HG03469 (cell line): ENCODE measurements at regions not wholly inside any gene's neighbourhood (a gene's known extent, or its start where the extent isn't known, plus 50 kb on each side); places are given as distances from the start of the nearest gene placed in this dataset.

ENCODE experiments used
- ATAC-seq: cut with Tn5 transposase; IDR thresholded peaks from one replicate; pipeline ENCODE4 v1.9.1; 2021; ENCODE audit warnings: mild to moderate bottlenecking, moderate library complexity, moderate number of reproducible peaks; ENCODE audit not compliant: unreplicated experiment

DNA sequence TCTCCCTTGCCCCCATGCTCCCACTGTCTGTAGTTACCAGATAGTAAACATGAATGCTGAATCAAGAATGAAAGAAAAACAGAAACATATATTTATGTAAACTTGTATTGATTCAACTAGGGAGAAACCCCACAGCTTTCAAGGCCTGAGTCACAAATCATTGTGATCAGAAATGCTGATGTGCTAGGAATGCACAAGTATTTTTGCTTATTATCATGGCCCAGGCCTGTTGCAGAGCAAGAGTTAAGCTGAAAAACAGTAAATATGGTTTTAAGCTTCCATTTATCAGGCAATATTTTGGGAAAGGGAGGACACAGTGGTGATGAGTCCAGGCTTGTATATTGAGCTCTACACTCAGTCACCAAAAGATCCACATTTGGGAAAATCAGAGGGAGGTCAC lies 669.6 kb downstream of the DIAPH3 start:
- no peak for ATAC-seq

DNA sequence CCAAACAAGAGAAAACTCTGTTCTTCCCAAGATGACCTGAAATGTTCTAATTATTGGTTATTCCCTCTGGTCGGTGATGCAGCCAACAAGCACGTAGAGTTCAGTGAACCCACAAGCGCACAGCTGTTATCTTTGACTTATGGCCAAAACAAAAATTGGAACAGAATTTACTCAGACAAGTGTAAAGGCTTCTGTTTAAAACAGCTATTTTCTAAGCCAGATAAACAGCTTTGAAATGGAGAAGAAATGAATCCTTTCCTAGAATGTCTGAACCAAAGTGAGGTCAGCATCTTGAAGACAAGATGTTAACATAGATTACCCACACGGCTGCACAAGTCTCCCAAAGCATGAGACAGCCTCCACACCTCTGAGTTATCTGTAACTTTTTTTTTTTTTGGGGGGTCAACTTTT lies 669.2 kb downstream of the DIAPH3 start:
- no peak for ATAC-seq

DNA sequence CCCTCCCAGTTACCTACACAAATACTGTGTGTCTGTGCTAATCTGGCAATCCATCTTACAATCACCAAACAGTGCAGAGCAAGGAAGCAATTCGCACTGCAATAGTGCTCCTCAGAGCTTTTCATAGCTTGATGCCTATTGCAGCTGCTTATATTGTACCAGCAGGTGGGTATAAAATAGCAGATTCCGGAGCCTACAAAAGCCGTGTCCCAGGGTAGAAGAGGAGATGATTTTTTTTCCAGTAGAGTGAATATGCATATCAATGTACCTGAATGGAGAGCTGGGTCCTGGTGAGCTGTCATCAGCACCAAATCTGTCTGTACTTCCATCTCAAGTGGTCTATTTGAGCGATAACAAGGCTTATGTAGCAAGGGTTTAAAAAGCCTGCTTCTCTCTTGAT lies 668.4 kb downstream of the DIAPH3 start:
- ATAC-seq = no peak

DNA sequence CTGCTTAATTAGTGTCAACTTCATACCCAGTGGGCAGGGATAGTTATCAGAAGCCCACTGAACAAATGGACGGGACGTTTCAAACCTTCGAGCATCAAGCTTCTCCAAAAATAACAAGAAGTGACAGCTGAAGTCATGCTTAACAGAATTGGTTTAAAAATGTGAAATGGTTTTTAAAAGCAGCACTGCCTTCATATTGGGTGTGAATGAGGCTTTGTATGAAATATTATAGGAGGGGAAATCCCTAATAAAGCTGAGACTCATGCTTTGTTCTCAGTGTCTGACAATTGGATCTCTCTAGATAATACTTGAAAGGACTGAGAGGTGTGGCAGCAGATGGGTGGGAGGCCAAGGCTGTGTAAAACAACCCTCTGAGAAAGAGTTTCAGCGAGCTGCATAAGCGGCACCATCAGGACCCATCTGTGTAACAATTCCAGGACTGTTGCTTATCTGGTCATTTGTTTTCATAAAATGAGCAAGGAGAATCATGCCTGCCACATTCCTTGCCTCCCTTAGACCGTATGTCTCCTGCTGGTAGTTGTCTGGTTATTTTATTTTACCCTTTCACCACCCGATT lies 667.7 kb downstream of the DIAPH3 start:
- ATAC-seq = no peak

DNA sequence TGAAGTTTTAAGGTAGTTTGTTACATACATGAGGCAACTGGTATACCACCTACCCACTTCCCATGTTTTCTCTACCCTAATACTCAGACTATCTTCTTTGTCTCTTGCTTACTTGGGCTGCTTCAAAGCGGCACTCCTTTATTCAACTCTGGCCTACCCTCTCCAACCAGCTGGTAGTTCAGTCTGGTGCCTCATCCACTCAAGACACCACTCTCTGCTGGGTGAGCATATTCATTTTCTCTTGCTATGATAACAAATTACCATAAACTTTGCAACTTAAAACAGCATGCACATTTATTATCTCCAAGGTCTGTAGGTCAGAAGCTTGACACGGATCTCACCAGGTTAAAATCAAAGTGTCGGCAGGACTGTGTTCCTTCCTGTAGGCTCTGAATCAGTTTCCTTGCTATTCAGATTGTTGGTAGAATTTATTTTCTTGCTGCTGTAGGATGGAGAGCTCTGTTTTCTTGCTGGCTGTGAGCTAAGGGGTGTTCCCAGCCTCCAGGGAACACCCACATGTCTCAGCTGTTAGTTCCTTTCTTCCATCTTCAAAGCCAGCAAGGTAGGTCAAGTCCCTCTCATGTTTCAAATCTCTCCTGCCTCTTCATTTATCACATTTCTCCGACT lies 666.0 kb downstream of the DIAPH3 start:
- no peak for ATAC-seq

DNA sequence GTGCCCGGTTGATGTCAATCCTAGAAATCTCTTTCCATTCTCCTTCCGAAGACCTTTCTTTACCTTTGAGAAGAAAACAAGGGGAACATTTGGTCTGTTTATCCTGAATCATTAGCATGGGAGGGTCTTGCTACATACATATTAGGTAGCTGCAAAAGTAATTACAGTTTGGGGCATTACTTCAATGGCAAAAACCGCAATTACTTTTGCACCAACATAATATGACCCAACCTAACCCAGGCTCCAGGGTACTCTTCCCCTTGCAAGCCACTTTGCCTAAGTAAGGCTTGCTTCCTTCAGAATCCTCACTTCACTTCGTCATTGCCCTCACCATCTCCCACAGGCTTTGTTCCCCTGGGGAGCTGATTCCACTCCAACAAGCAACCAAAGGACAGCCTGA lies 662.7 kb downstream of the DIAPH3 start:
- ATAC-seq = no peak

DNA sequence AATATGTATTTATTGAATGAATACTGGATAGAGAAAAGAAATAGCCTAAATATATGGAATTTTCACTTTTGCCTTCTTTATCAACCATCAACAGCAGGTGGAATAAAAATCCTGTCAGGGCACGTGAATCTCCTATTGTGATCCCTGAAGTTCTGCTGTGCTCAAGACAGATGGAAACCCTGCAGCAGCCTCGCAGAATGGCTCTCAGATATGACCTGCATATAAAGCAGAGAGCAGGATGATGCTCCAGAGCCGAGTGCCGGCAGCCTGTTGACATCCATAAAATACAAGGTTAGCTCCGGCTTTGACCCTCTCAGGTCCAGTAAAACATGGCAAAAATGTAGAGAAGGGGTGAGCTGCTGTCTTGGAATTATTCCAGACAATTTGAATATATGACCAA lies 659.3 kb downstream of the DIAPH3 start:
- no peak for ATAC-seq

DNA sequence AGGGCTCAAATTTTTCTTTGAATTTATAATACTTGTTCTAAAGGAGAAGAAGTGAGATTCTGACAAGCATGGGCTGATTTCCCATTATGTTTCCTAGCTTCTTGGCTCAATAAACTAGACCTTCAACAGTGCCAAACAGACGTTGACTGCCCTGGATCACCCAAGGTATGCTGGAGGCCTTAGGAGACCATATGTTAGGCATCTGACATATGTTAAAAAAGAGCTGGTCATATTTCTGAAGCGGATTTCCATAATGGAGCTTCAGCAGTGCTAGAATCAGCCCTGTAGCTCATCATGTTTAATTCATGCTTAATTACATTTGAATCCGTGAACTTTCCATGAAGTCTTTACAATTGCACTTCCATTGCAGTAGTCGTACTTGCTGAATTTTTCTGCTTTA lies 653.3 kb downstream of the DIAPH3 start:
- ATAC-seq = no peak

DNA sequence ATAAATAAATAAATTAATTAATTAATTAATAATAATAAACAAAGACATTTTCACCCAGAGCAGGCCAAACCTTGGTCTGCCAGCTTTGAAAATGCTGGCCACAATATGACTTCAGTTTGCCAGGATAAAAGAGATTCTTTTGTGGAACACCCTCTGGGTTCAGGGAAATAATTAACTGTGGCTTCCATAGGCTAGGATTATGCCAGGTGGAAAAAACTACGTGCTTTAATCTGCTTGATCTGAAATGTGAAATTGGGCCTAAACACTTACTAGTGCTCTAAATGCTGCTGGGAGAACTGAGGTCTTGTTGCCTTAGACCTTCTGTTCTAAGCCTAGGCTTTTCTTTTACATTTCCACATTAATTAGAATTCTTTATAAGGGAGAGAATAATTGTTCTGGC lies 650.0 kb downstream of the DIAPH3 start:
- no peak for ATAC-seq

DNA sequence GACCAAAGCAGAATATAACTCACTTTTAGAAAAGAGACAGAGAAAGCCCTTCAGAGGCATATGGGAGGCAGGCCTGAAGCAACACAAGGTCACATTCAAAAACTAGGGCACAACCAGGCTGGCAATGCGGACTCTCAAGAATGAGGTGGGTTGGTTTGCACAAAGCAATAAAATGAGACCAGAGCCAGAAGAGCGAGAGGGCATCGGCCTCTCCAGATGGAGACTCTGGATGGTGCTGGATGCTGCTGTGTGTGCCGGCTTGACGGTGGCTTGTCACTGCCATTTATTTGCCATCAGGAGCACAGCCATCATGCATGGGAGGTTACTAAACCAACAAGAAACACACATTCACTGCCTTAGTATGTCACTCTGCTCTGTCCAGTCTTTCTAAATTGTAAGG lies 649.4 kb downstream of the DIAPH3 start:
- ATAC-seq = no peak

DNA sequence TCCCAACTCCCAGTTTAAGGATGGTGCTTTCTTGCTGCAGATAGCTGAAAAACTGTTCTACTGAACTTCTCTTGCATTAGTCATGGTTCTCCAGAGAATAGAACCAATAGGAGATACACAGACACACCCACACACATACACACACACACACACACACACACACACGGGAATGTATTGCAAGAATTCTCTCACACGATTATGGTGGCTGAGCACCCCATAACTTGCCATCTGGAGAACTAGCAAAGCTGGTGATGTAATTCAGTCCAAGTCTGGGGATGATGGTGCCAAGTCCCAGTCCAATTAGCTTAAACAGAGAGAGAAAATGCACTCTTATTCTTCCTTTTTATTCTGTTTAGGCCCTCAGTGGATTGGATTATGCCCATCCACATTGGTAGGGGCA lies 643.9 kb downstream of the DIAPH3 start:
- ATAC-seq = no peak

DNA sequence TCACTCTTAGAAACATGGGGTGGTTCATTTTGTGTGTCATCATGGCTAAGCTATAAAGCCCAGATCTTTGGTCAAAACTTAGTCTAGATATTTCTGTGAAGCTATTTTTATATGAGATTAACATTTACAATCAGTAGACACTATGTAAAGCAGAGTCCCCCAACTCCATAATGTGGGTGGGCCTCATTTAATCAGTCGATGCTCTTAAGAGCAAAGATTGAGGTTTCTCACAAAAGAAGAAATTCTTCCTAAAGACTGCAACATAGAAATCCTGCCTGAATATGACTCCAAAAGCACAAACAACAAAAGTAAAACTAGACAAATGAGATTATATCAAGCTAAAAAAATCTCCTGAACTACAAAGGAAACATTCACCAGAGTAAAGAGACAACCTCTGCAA lies 642.2 kb downstream of the DIAPH3 start:
- ATAC-seq = no peak

DNA sequence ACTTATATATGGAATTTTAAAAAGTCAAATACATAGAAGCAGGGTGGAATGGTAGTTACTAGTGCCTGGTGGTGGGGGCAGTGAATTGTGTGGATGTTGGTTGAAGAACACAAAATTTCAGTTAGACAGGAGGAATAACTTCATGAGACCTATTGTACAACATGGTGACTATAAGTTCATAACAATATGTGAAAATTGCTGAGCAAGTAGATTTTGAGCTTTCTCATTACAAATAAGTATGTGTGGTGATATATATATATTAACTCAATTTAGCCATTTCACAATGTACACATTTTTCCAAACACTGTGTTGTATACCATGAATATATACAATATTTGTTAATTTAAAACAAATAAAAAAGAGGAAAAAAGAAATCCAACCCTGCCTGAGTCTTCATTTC lies 641.1 kb downstream of the DIAPH3 start:
- no peak for ATAC-seq

DNA sequence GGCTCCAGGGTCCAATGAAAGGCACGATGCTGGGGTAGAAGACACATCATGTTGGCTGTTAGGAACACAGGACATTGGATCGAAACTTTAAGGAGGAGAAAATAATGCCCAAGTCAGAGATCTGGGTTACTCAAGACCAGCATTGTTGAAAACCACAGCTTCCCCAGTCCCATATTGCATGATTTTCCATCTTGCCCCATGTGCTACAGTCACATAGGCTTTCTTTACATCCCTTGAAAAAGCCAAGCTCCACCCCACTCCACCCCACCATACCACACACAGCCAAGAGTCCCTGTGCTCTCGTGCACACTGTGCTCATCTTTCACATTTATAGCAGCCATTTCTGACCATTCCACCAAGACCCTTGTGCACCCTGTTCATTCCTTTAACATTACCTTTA lies 636.2 kb downstream of the DIAPH3 start:
- no peak for ATAC-seq

DNA sequence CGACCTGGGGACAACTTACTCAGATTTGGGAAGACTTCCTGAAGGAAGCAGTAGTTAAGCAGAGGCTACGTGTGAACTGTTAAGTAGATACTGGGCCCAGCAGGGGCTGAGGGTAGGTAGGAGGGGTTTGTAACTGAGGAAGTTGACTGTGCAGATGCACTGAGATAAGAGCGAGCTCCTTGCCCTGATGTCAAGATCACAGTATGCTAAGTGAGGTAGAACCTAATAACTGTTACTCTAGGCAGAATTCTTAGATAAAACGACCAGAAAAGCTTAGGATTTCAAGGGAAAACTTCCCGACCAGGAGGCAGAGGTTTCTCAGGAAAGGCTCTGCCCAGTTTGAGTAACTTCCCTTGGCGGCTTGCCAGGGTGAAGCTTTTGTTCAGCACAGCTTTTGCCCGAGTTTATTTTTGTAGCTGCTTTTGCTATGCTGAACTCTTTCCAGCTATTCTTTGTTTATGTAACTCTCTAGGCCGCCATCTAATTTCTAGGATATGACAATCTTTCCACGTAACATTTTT lies 632.1 kb downstream of the DIAPH3 start:
- peak; percentile 80 for ATAC-seq

DNA sequence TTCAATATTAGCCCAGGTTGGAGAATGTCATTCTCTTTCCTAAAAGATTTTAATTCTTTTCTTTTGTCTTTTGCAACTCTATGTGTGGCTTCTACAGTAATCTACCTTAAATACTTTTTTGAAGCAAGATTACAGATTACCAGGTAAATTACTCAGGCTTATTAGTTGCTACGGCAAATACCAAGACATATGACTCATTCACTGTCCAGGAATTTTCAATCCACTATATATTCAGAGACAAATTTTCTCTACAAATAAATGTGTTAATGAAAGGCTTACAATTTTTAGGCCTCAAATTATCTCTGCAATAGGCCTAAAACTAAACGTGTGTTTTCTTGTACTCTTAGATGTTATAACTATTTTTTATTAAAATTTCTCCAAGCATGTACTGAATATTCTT lies 631.3 kb downstream of the DIAPH3 start:
- no peak for ATAC-seq

DNA sequence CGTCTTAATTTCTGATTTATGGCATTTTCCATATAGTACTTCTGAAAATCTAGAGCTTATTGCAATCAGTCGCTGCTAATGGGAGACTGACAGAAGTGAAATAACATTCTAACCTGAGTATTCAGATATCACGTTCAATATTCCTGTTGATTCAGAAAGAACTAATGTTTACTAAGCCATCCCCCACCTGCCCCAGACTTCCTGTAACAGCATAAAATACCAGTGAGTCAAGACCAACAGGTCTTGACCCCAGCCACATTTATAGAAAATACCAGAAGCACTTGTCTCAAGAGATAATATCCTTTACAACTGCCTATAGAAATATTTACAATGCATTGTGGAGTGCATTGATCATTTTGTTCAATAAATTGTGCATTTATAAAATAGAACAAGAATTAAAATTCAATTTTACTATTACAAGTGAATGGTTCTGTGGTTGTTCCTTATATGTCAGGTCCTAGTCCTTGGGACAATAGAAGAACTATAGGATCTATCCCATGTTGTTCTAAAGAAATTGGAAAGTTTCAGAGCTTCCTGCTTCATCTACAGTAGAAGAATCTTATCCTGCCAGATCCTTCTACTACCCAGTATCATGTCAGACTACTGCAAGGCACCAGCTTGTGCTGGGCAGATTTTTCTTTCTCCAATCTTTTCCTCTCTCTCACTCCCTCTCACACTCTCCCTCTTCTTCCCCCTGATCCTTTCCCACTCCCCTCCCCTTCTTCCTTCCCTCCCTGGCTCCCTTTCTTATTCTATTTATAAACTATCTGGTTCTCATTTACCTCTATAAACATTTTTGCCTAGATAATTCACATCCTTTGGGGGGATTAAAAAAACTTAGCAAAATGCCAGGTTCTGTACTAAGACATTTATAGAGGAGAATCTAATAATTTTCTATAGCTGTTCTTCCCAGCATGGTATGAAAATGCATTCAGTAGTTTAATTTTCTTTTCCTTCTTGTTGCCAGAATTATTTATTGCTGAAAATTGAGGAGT lies 629.9 kb downstream of the DIAPH3 start:
- no peak for ATAC-seq

DNA sequence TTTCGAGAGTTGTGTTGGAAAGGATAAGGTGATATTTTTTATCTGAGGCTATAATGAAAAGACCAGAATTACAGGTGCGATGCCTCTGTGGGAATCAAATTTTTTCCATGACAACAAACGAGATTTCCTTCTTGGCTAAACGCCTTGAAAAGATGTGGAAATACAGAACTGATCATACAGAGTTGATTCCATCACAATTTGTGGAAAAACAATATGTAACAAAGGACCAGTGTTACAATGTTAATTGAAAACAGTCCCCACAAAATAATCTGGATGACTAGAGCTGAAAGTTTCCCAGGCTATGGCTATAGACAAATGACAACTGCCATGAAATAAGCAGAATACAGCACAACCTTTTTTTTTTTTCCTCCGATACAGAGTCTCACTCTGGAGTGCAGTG lies 628.9 kb downstream of the DIAPH3 start:
- no peak for ATAC-seq

DNA sequence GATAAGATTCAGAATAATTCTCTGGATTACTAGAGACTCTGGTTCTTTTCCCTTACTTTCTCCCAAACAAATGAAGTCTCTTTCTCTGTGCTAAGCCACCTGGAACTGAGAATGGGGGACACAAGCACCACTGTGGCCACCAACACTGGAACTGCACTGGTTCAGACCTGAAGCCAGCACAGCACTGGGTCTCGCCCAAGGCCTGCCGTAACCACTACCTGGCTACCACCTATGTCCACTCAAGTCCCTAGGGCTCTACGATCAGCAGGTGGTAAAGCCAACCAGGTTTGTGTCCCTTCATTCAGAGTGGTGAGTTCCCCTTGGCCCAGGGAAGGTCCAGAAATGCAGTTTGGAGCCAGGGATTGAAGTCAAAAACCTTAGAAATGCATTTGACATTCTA lies 626.2 kb downstream of the DIAPH3 start:
- ATAC-seq = no peak

DNA sequence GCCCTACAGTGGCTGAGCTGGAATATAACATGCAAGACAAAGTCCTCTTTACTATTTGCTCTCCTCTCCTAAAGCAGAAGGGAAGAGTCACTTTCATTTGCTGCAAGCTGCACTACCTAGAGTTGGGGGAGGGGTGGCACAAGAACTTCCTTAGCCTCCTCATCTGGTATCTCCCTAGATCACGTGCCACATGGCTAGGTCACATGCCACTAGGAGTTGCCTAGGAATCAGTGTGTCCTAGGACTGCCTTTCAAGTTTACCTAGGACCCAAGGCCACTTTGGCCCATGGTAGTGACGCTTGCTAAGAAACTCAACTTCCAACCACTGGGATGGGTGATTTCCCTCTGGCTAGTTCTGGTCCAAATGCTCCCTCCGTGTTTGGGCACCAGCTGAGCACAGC lies 625.2 kb downstream of the DIAPH3 start:
- no peak for ATAC-seq

DNA sequence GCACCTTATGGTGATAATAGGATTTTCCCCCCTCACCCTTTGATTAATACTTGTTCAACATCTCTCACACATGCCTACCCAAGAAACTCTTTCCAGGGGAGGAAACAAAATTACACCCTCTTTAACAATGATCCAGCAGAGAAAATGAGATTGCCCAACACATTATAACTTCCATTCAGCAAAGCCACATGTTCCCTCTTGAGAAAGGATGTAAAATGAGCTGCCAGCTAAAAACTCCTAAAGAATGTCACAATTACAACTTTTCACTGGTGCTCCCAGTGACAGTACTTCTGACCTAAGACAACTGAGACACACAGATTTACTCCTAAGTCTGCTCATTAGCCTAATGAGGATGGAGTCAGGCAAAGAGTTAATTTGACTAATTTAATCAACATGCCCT lies 621.4 kb downstream of the DIAPH3 start:
- ATAC-seq = no peak

DNA sequence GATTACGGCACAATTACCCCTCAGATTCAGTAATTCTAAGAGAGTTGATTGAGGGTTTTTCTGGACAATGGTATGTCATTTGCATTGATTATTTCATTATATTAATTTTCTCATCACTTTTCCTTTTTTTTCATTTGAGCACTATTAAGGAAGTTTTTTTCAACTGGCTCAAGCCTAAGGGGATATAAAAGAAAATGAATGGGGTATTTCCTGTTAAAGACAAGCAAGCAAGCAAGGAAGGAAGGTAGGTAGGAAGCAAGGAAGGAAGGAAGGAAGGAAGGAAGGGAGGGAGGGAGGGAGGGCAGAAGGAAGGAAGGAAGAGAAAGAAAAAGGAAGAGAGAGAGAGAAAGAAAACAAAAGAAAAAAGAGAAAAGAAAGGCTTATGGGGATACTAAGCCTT lies 620.3 kb downstream of the DIAPH3 start:
- no peak for ATAC-seq
